Left lung (tissue), 4 donors: ENCODE measurements at regions not wholly inside any gene's neighbourhood (a gene's known extent, or its start where the extent isn't known, plus 50 kb on each side); places are given as distances from the start of the nearest gene placed in this dataset.

Source experiments
- ATAC-seq: fragments of 200-7000 bp; cut with Tn5 transposase; one replicate; pipeline ENCODE4 v1.9.1; 2020; ENCODE audit warnings: moderate library complexity
- DNase-seq, 4 donors: peaks; one replicate each; pipeline ENCODE4 v3.0.0-alpha.2; 2013 to 2020
- H3K27ac ChIP-seq, 2 donors: fragments of 200-600 bp; sonication (generic) in 1 of 2; one replicate each; pipeline versions ENCODE4 v1.5.0 to v1.8.0; 2020 to 2021
- H3K27me3 ChIP-seq, 2 donors: fragments of 200-600 bp; sonication (generic) in 1 of 2; one replicate each; pipeline versions ENCODE4 v1.5.0 to v1.8.0; 2020 to 2021
- H3K36me3 ChIP-seq, 2 donors: fragments of 200-600 bp; sonication (generic) in 1 of 2; one replicate each; pipeline versions ENCODE4 v1.5.0 to v1.8.0; 2020 to 2021
- H3K4me1 ChIP-seq, 2 donors: fragments of 200-600 bp; one replicate each; pipeline ENCODE4 v1.8.0; 2021
- H3K4me3 ChIP-seq, 2 donors: fragments of 200-600 bp; sonication (generic) in 1 of 2; one replicate each; pipeline versions ENCODE4 v1.5.0 to v1.8.0; 2020 to 2021; ENCODE audit warnings: mild to moderate bottlenecking in 1 of 2
- H3K9me3 ChIP-seq, 2 donors: fragments of 200-600 bp; sonication (generic) in 1 of 2; one replicate each; pipeline versions ENCODE4 v1.5.0 to v1.8.0; 2020 to 2021
- intact Hi-C, 2 donors: fragments of 100-400 bp; cut with DNase I; formaldehyde crosslinking; loops; one replicate each; pipeline versions ENCODE4 v1.11.2 to v1.14.2; 2022
- TF ChIP-seq, protein P1 (sequence below), 2 donors: fragments of 200-600 bp; sonication (generic) in 1 of 2; IDR thresholded peaks; one replicate each; pipeline versions ENCODE4 v1.5.0 to v1.8.0; 2021; ENCODE audit warnings: antibody characterized with exemption in 2 of 2
- donor health status: DM: no; HTN: yes; CAD: no.
- donor health status: DM: no; HTN: no; CAD: no.

DNA sequence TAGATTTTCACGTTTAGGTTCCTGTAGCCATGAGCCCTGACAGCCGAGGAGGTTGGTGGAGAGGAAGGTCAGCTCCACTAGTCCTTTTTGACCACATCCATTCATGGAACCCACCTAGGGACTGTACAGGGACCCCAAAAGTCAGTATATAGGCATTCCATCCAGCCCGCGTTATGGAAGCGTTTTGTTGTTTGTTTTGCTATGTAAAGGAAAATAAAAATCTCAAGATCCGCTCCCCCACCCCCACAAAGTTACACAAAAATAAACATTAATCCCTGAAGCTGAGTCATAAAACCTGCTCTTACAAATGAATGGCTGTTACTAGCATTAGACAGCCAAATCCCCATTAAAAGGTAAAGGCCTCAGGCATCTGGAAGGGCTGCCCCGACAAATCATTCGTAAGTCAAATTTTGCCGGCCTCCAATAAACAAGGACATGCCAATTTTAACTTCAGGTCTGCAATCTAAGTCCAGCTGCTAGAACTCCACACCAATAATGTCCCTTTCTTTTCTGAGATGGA, 292.9 kb downstream of the MED10 start:
- intact Hi-C loops, result no loop called here
- Histone ChIP-seq H3K36me3 (no peaks in the 10 kb centered on the region), H3K4me1 (no peaks in the 10 kb centered on the region), H3K4me3 (no peak overlapping the region), H3K9me3 (no peaks in the 10 kb centered on the region), H3K27me3 (no peaks in the 10 kb centered on the region), H3K27ac (no peak overlapping the region)
- no peak for DNase-seq
- TF ChIP-seq, protein P1, sequence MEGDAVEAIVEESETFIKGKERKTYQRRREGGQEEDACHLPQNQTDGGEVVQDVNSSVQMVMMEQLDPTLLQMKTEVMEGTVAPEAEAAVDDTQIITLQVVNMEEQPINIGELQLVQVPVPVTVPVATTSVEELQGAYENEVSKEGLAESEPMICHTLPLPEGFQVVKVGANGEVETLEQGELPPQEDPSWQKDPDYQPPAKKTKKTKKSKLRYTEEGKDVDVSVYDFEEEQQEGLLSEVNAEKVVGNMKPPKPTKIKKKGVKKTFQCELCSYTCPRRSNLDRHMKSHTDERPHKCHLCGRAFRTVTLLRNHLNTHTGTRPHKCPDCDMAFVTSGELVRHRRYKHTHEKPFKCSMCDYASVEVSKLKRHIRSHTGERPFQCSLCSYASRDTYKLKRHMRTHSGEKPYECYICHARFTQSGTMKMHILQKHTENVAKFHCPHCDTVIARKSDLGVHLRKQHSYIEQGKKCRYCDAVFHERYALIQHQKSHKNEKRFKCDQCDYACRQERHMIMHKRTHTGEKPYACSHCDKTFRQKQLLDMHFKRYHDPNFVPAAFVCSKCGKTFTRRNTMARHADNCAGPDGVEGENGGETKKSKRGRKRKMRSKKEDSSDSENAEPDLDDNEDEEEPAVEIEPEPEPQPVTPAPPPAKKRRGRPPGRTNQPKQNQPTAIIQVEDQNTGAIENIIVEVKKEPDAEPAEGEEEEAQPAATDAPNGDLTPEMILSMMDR (IDR thresholded peaks at IDR 0.05), result no peak
- ATAC-seq, result no peak

DNA sequence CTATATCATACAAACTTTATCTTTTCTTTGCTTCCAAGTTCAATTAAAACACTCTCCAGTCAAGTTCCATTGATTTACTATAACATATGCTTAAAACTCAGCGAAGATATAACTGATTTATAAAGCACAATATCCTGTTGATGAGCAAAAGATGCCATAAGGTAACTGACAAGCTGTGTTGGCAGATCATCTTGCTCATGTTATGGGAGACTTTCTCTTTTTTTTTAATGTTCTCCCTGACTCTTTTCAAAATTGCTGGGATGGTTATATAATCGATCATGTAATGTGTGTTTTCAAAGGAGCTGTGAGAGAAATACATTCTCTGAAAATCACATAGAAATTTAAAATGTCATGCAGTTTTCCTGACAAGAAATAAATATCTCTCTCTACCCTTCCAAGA, 293.5 kb downstream of the MED10 start:
- no peak for DNase-seq
- Histone ChIP-seq H3K27me3 (no peaks in the 10 kb centered on the region), H3K9me3 (no peaks in the 10 kb centered on the region), H3K36me3 (no peaks in the 10 kb centered on the region), H3K27ac (no peak overlapping the region), H3K4me3 (no peak overlapping the region), H3K4me1 (no peaks in the 10 kb centered on the region)
- TF ChIP-seq, protein P1 (IDR thresholded peaks at IDR 0.05), result no peak
- no peak for ATAC-seq
- intact Hi-C loops, result no loop called here

DNA sequence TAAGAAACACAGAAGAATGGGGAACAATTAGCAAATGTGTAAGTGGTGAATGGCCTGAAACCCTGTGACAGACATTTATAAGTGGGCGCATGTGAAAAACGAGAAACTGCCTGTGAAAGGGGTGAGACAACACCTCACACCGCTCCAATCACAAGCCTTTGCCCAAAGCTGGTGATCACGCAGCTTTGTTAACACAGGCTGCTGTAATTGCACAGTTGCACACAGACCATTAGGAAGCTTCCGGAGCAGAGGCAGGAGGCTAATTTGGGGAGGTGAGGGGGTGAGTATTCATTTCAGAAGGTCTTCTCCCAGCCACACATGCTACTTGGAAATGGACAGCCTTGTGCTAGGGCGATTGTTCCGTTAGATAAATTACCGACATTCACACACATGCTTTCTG, 294.0 kb downstream of the MED10 start:
- TF ChIP-seq, protein P1 (IDR thresholded peaks at IDR 0.05), result no peak
- ATAC-seq (no peak), DNase-seq (no peak)
- intact Hi-C loops, result no loop called here
- no peak overlapping the region for H3K27ac ChIP-seq
- no peaks in the 10 kb centered on the region for H3K9me3 ChIP-seq
- H3K4me1 ChIP-seq, result no peaks in the 10 kb centered on the region
- no peaks in the 10 kb centered on the region for H3K27me3 ChIP-seq
- no peak overlapping the region for H3K4me3 ChIP-seq
- no peaks in the 10 kb centered on the region for H3K36me3 ChIP-seq

DNA sequence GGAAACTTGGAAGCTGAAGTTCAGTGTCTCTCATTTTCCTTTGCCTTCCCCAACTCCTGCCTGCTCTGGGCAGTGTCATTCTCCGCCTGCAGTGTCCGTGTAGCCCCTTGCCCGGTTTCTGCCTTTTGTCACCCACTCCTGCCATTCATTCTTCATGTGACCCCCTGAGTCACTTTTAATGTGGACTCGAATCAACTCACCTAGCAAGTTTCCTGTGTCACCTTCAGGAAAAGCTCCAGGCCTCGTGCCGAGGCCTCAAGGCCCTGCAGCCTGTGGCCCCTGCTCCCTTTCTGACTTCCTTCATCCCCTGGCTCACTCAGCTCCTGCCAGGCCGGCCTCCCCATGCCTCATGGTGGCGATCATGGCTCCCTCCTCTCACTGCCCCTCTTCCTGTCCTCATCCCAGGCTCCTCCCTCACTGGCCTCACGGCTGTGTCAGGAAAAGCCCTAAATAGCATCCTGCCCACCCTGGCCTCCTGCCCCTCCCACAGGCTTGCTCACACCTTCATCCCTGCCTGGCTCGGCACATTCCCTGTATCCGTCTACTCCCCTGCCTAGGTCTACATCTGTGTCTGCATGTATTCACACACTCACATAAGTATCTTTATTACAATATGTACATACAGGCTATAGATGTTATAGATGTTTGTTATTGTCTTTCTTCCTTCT, 294.9 kb downstream of the MED10 start:
- ATAC-seq, result no peak
- Histone ChIP-seq H3K36me3 (no peaks in the 10 kb centered on the region), H3K27me3 (no peaks in the 10 kb centered on the region), H3K27ac (no peak overlapping the region), H3K4me3 (no peak overlapping the region), H3K4me1 (no peaks in the 10 kb centered on the region), H3K9me3 (no peaks in the 10 kb centered on the region)
- no peak for DNase-seq
- intact Hi-C loops, result no loop called here
- TF ChIP-seq, protein P1 (IDR thresholded peaks at IDR 0.05), result no peak

DNA sequence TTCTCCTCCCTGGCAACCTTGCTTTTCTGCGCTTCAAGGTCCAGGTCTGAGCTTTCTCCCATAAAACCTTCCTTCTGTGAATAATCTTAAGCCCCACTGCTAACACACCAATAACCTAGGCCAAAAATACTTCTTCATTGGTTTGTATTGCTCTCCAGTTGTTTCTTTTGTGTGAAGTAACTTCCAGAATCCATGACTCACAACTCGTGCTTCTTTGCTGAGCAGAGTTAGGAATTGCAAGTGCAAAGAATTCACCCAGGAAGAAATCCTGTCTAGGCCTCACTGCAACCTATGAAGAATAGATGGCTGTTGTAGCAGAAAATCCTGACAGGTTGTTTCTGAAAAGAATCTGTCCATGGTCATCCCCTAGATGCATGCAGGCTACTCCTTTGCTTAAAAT, 295.7 kb downstream of the MED10 start:
- ATAC-seq (peak; percentile 53), DNase-seq (no peak)
- H3K4me3 ChIP-seq, result no peak overlapping the region
- H3K27ac ChIP-seq, result no peak overlapping the region
- H3K9me3 ChIP-seq, result no peaks in the 10 kb centered on the region
- H3K36me3 ChIP-seq, result no peaks in the 10 kb centered on the region
- H3K27me3 ChIP-seq, result no peaks in the 10 kb centered on the region
- TF ChIP-seq, protein P1 (IDR thresholded peaks at IDR 0.05), result no peak
- no peaks in the 10 kb centered on the region for H3K4me1 ChIP-seq
- intact Hi-C loops, result no loop called here
